Keratinocyte (primary cell): ENCODE measurements at regions not wholly inside any gene's neighbourhood (a gene's known extent, or its start where the extent isn't known, plus 50 kb on each side); places are given as distances from the start of the nearest gene placed in this dataset.

Source experiments
- DNase-seq: peaks from one replicate; pipeline ENCODE4 v3.0.0-alpha.2; 2011; ENCODE audit warnings: low read depth, missing footprints, low spot score
- FAIRE-seq: peaks from 2 replicates; lab custom pipeline; 2011; peaks lifted over from hg19 to GRCh38; lab: Jason Lieb, UNC
- H2AFZ ChIP-seq: 2 replicates; pipeline ENCODE4 v1.6.0; 2012; ENCODE audit warnings: low read length, control low read depth, inconsistent platforms; ENCODE audit not compliant: control insufficient read depth
- H3K27ac ChIP-seq: 2 replicates; pipeline ENCODE4 v1.5.1; 2011; ENCODE audit warnings: low read length; ENCODE audit not compliant: control insufficient read depth, insufficient read depth
- H3K27me3 ChIP-seq: 3 replicates; pipeline ENCODE4 v1.6.0; 2011; ENCODE audit warnings: low read length; ENCODE audit not compliant: control insufficient read depth, insufficient read depth; ENCODE audit errors: extremely low read depth
- H3K36me3 ChIP-seq, 2 experiments: 2 replicates in 1 of 2; 3 replicates in 1 of 2; pipeline ENCODE4 v1.5.1; 2011; ENCODE audit warnings: low read length in 2 of 2, mild to moderate bottlenecking in 1 of 2; ENCODE audit not compliant: control insufficient read depth in 2 of 2, insufficient read depth in 2 of 2; ENCODE audit errors: extremely low read depth in 1 of 2
- H3K4me1 ChIP-seq: 3 replicates; pipeline ENCODE4 v1.5.1; 2011; ENCODE audit warnings: low read length; ENCODE audit not compliant: control insufficient read depth, insufficient read depth; ENCODE audit errors: extremely low read depth
- H3K4me2 ChIP-seq: 3 replicates; pipeline ENCODE4 v1.6.0; 2011; ENCODE audit warnings: low read depth, low read length; ENCODE audit not compliant: control insufficient read depth, insufficient read depth; ENCODE audit errors: extremely low read depth
- H3K4me3 ChIP-seq, 3 experiments: fragments of 200-600 bp in 1 of 3; sonication (generic) in 1 of 3; 2 replicates in 2 of 3; 3 replicates in 1 of 3; pipeline ENCODE4 v1.5.1; 2011 to 2016; ENCODE audit warnings: low read length in 3 of 3, mild to moderate bottlenecking in 3 of 3, control low read depth in 2 of 3, inconsistent platforms in 1 of 3, low read depth in 1 of 3, mixed read lengths in 1 of 3, mixed run types in 1 of 3, moderate library complexity in 1 of 3; ENCODE audit not compliant: control insufficient read depth in 2 of 3, insufficient read depth in 2 of 3; ENCODE audit errors: extremely low read depth in 1 of 3
- H3K79me2 ChIP-seq: 2 replicates; pipeline ENCODE4 v1.6.0; 2012; ENCODE audit warnings: low read length; ENCODE audit not compliant: control insufficient read depth, insufficient read depth
- H3K9ac ChIP-seq: 3 replicates; pipeline ENCODE4 v1.6.0; 2011; ENCODE audit warnings: low read length; ENCODE audit not compliant: control insufficient read depth, insufficient read depth; ENCODE audit errors: extremely low read depth
- H3K9me1 ChIP-seq: 3 replicates; pipeline ENCODE4 v1.6.0; 2011; ENCODE audit warnings: low read length; ENCODE audit not compliant: control insufficient read depth, insufficient read depth; ENCODE audit errors: extremely low read depth
- H3K9me3 ChIP-seq: 2 replicates; pipeline ENCODE4 v1.5.1; 2012; ENCODE audit warnings: low read depth, low read length; ENCODE audit not compliant: control insufficient read depth
- H4K20me1 ChIP-seq: 3 replicates; pipeline ENCODE4 v1.6.0; 2011; ENCODE audit warnings: low read length; ENCODE audit not compliant: control insufficient read depth, insufficient read depth; ENCODE audit errors: extremely low read depth
- EZH2 ChIP-seq: IDR thresholded peaks from one replicate; pipeline ENCODE4 v1.6.1; 2012; ENCODE audit warnings: inconsistent platforms, mild to moderate bottlenecking, low read length, moderate library complexity
- dilution Hi-C: fragments of 300-500 bp; cut with MboI; formaldehyde crosslinking; loops from one replicate; pipeline ENCODE4 v1.7.0; 2020; ENCODE audit warnings: low sequenced_read_pairs; ENCODE audit not compliant: extremely low pct_ligation_motif_present
- TF ChIP-seq, protein P1 (sequence below), 3 experiments: IDR thresholded peaks in 1 of 3; conservative IDR thresholded peaks in 1 of 3; optimal IDR thresholded peaks in 1 of 3; 2 replicates in 2 of 3; 3 replicates in 1 of 3; pipeline versions ENCODE3 to v1.5.1; 2011; ENCODE audit warnings: low read length in 3 of 3, mild to moderate bottlenecking in 3 of 3, moderate library complexity in 2 of 3, control low read depth in 1 of 3, inconsistent platforms in 1 of 3; ENCODE audit not compliant: insufficient read depth in 2 of 3; ENCODE audit errors: extremely low read depth in 1 of 3

DNA sequence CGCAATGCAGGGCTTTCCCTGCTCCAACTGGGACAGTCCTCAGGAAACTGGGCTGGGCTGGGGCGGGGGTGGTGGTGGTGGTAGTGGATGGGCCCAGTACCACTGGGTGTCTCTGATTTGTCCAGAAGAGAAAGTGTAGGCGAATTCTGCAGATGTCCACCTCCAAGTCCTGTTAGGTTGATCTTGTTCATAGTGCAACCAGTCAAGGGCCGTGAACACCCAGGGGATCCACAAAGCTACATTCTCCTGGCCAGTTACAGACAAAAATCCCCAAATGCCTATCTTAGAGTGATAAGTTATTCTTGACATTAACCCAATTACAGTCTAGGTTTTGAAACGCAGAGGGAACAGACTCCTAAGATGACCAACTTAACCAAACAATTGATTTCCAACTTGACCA, 97.5 kb upstream of the SHB start:
- H3K4me2 ChIP-seq = no peak overlapping the region
- H3K27me3 ChIP-seq = no peaks in the 10 kb centered on the region
- no peak for DNase-seq
- H3K9ac ChIP-seq = no peak overlapping the region
- no peaks in the 10 kb centered on the region for H4K20me1 ChIP-seq
- H3K4me3 ChIP-seq = no peak overlapping the region
- no peak overlapping the region for H2AFZ ChIP-seq
- dilution Hi-C loops = loop anchor here (25.0 kb wide), 1 partner anchor 104 kb away; the partner anchor contains the start of gene SHB
- TF ChIP-seq EZH2 = no peak
- TF ChIP-seq, protein P1, sequence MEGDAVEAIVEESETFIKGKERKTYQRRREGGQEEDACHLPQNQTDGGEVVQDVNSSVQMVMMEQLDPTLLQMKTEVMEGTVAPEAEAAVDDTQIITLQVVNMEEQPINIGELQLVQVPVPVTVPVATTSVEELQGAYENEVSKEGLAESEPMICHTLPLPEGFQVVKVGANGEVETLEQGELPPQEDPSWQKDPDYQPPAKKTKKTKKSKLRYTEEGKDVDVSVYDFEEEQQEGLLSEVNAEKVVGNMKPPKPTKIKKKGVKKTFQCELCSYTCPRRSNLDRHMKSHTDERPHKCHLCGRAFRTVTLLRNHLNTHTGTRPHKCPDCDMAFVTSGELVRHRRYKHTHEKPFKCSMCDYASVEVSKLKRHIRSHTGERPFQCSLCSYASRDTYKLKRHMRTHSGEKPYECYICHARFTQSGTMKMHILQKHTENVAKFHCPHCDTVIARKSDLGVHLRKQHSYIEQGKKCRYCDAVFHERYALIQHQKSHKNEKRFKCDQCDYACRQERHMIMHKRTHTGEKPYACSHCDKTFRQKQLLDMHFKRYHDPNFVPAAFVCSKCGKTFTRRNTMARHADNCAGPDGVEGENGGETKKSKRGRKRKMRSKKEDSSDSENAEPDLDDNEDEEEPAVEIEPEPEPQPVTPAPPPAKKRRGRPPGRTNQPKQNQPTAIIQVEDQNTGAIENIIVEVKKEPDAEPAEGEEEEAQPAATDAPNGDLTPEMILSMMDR (optimal IDR thresholded peaks at IDR 0.05 in 1 of 3, IDR thresholded peaks at IDR 0.05 in 1 of 3, conservative IDR thresholded peaks at IDR 0.05 in 1 of 3; ENCODE audit: extremely low read depth in 1 of 3, insufficient read depth in 2 of 3, low read length in 3 of 3) = no peak
- no peaks in the 10 kb centered on the region for H3K9me1 ChIP-seq
- no peak overlapping the region for H3K27ac ChIP-seq
- no peak for FAIRE-seq
- no peaks in the 10 kb centered on the region for H3K4me1 ChIP-seq
- no peaks in the 10 kb centered on the region for H3K79me2 ChIP-seq
- H3K36me3 ChIP-seq = no peaks in the 10 kb centered on the region
- H3K9me3 ChIP-seq = peaks cover 18% of the 10 kb centered on the region

DNA sequence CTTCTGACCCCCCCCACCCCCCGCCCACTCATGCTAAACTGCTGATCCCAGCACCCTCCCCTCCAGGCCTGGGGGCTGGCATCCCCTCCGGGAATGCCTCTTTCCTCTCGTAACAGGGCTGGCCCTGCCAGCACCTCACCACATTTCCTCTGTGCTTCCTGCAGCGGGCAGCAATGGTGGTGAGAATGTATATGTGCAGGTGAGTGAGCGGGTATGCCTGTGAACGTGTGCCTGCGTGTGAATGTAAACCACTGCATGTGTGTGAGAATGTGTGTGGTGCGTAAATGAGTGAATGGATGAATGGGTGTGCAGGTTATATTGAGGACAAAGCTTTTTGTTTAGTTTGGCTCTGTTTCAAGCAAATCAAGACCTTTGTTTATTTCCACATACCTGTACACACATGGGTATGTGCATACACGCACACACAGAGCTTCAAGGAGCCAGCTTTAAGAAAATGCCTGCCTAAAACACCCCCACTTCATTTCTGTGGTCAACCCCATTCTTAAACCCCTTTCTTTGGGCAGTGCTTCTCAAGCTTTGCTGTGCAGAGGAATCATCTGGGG, 95.7 kb upstream of the SHB start:
- Histone ChIP-seq H4K20me1 (no peaks in the 10 kb centered on the region), H3K4me2 (no peak overlapping the region), H3K9ac (no peak overlapping the region), H3K4me3 (no peak overlapping the region), H3K4me1 (no peaks in the 10 kb centered on the region), H3K9me1 (no peaks in the 10 kb centered on the region), H3K36me3 (no peaks in the 10 kb centered on the region), H3K9me3 (peaks cover 6% of the 10 kb centered on the region), H3K27me3 (no peaks in the 10 kb centered on the region), H3K79me2 (no peaks in the 10 kb centered on the region), H3K27ac (no peak overlapping the region), H2AFZ (no peak overlapping the region)
- FAIRE-seq (no peak), DNase-seq (no peak)
- dilution Hi-C loops = loop anchor here (25.0 kb wide), 1 partner anchor 102 kb away; the partner anchor contains the start of gene SHB
- no peak for TF ChIP-seq EZH2
- TF ChIP-seq, protein P1 (optimal IDR thresholded peaks at IDR 0.05 in 1 of 3, IDR thresholded peaks at IDR 0.05 in 1 of 3, conservative IDR thresholded peaks at IDR 0.05 in 1 of 3; ENCODE audit: extremely low read depth in 1 of 3, insufficient read depth in 2 of 3, low read length in 3 of 3) = no peak
